NB4 (cell line): ENCODE measurements at regions not wholly inside any gene's neighbourhood (a gene's known extent, or its start where the extent isn't known, plus 50 kb on each side); places are given as distances from the start of the nearest gene placed in this dataset.

Experiments
- POLR2A ChIP-seq: IDR thresholded peaks from 2 replicates; pipeline ENCODE4 v1.6.1; 2011; ENCODE audit warnings: mild to moderate bottlenecking; ENCODE audit not compliant: insufficient read length; ENCODE audit errors: extremely low read depth
- TF ChIP-seq, protein P1 (sequence below): IDR thresholded peaks from one replicate; pipeline ENCODE4 v1.5.1; 2012; ENCODE audit warnings: low read depth, low read length

DNA sequence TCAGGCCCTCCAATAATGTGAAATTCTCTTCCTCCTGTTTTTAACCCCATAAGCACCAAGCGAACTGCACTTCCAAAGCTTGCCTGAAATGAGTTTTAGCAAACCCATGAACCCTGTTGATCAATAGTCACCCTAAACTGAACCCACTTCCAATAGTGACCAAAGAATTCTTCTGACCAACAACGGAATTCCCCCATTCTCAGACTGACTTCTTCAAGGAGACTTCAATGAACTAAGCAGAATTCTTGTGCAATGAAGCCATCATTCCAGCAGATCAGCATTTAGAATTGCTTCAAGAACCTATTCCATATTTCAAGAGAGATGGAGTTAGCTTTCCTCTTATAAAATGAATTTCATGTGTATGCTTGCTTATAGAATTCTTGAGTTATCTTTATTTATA, 176.9 kb upstream of the FN1 start:
- TF ChIP-seq, protein P1, sequence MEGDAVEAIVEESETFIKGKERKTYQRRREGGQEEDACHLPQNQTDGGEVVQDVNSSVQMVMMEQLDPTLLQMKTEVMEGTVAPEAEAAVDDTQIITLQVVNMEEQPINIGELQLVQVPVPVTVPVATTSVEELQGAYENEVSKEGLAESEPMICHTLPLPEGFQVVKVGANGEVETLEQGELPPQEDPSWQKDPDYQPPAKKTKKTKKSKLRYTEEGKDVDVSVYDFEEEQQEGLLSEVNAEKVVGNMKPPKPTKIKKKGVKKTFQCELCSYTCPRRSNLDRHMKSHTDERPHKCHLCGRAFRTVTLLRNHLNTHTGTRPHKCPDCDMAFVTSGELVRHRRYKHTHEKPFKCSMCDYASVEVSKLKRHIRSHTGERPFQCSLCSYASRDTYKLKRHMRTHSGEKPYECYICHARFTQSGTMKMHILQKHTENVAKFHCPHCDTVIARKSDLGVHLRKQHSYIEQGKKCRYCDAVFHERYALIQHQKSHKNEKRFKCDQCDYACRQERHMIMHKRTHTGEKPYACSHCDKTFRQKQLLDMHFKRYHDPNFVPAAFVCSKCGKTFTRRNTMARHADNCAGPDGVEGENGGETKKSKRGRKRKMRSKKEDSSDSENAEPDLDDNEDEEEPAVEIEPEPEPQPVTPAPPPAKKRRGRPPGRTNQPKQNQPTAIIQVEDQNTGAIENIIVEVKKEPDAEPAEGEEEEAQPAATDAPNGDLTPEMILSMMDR = no peak
- no peak for TF ChIP-seq POLR2A
